Small intestine (tissue), 7 donors: ENCODE measurements at regions not wholly inside any gene's neighbourhood (a gene's known extent, or its start where the extent isn't known, plus 50 kb on each side); places are given as distances from the start of the nearest gene placed in this dataset.

Source experiments
- DNase-seq, 2 donors: peaks; one replicate each; pipeline versions ENCODE4 v3.0.0 to v3.0.0-alpha.2; 2013
- FAIRE-seq: peaks from 2 replicates; lab custom pipeline; 2012; peaks lifted over from hg19 to GRCh38; lab: Jason Lieb, UNC
- H3K27ac ChIP-seq, 3 donors: one replicate each; pipeline ENCODE4 v1.5.1; 2013; ENCODE audit warnings: low read length in 2 of 3, mild to moderate bottlenecking in 2 of 3, control low read depth in 1 of 3, inconsistent platforms in 1 of 3, low read depth in 1 of 3, moderate library complexity in 1 of 3
- H3K27me3 ChIP-seq, 3 donors: one replicate each; pipeline ENCODE4 v1.6.1; 2013; ENCODE audit warnings: low read length in 3 of 3, inconsistent platforms in 1 of 3; ENCODE audit not compliant: control insufficient read depth in 3 of 3, insufficient read depth in 3 of 3
- H3K36me3 ChIP-seq, 3 donors: one replicate each; pipeline ENCODE4 v1.6.1; 2013; ENCODE audit warnings: low read length in 3 of 3, inconsistent platforms in 1 of 3, low read depth in 1 of 3, mild to moderate bottlenecking in 1 of 3, moderate library complexity in 1 of 3; ENCODE audit not compliant: control insufficient read depth in 3 of 3, insufficient read depth in 2 of 3
- H3K4me1 ChIP-seq, 3 donors: one replicate each; pipeline ENCODE4 v1.6.1; 2013; ENCODE audit warnings: low read length in 2 of 3, inconsistent platforms in 1 of 3, low read depth in 1 of 3, mild to moderate bottlenecking in 1 of 3, moderate library complexity in 1 of 3; ENCODE audit not compliant: control insufficient read depth in 3 of 3, insufficient read depth in 2 of 3
- H3K4me3 ChIP-seq, 3 donors: one replicate each; pipeline ENCODE4 v1.5.1; 2013; ENCODE audit warnings: low read length in 3 of 3, control low read depth in 1 of 3, inconsistent platforms in 1 of 3, low read depth in 1 of 3, mild to moderate bottlenecking in 1 of 3, moderate library complexity in 1 of 3
- H3K9me3 ChIP-seq, 2 donors: one replicate each; pipeline ENCODE4 v1.6.1; 2013; ENCODE audit warnings: low read depth in 1 of 2, low read length in 1 of 2; ENCODE audit not compliant: control insufficient read depth in 2 of 2, insufficient read depth in 1 of 2
- WGBS, 3 donors: extraction: QIAGEN DNeasy Blood & Tissue Kit; methylation state at CpG; one replicate each; pipeline ENCODE4 v1.1.7; 2013; 5-methylcytosine and 5-hydroxymethylcytosine counted together
- donor health status: healthy with polysubstance abuse.
- donor health status: control.
- donor health status: control.
- donor health status: Bipolar disorder and iron deficiency.
- donor health status: healthy.

DNA sequence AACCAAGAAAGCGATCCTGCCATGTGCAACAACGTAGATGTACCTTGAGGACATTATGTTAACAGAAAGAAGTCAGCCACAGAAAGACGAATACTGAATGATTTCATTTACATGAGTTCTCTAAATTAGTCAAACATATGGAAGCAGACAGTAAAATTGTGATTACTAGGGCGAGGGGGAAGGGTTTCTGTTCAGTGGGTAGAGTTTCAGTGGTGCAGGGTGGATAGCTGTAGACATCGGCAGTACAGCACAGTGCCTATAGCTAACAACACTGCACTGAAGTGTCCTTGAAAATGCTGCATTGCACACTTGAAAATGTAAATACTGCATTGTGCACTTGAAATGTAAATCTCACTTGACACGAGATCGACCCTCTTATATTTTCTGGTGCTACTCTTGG lies 275.3 kb downstream of the GALR1 start:
- H3K4me3 ChIP-seq: no peak overlapping the region
- H3K4me1 ChIP-seq: no peaks in the 10 kb centered on the region
- FAIRE-seq: no peak

DNA sequence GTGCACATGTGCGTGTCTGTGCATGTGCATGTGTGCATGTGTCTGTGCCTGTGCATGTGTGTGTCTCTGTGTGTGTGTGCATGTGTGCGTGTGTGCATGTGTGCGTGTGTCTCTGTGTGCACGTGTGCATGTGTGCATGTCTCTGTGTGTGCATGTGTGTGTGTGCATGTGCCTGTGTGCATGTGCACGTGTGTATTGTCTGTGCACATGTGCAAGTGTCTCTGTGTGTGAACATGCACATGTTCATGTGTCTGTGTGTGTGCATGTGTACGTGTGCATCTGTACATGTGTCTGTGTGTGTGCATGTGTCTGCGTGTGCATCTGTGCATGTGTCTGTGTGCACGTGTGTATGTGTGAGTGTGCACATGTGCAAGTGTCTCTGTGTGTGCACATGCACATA lies 277.3 kb downstream of the GALR1 start:
- no peaks in the 10 kb centered on the region for H3K27me3 ChIP-seq
- WGBS, 3 donors: 94% methylated on average over 8 of the region's 8 CpGs
- FAIRE-seq (no peak), DNase-seq (no peak)
- H3K4me3 ChIP-seq: no peak overlapping the region
- H3K27ac ChIP-seq: no peak overlapping the region
- H3K36me3 ChIP-seq: no peaks in the 10 kb centered on the region
- H3K4me1 ChIP-seq: no peaks in the 10 kb centered on the region
- H3K9me3 ChIP-seq: peaks cover 0 to 11% of the 10 kb centered on the region in 2 donors

More for the DNA sequence above, 275.3 kb downstream of the GALR1 start:
- 73 to 77% (median 73%) methylated on average over 7 of the region's 7 CpGs for WGBS, 3 donors
- no peaks in the 10 kb centered on the region for H3K36me3 ChIP-seq
- no peaks in the 10 kb centered on the region for H3K27me3 ChIP-seq
- peaks cover 0 to 11% of the 10 kb centered on the region in 2 donors for H3K9me3 ChIP-seq
- H3K27ac ChIP-seq: no peak overlapping the region
- no peak for DNase-seq

DNA sequence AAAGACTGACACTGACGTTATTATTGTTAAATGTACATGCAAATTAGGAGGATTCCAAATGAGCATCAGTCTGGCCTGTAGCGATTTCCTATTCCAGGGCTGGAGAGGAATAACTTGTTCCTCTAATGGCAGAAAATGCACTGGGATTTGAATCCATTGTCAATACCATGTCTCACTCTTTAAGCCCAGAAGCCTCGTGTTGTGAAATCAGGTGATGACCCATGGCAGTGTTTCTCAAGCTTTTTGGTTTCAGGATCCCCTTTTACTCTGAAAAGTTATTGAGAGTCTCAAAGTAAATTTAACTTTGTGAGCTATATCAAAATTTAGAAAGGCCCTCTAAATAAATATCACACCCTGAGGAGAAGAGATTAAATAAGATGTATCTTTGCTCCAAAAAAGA lies 279.2 kb downstream of the GALR1 start:
- Histone ChIP-seq H3K4me3 (no peak overlapping the region), H3K36me3 (no peaks in the 10 kb centered on the region), H3K27me3 (no peaks in the 10 kb centered on the region), H3K9me3 (peaks cover 0 to 9% of the 10 kb centered on the region in 2 donors), H3K4me1 (no peaks in the 10 kb centered on the region), H3K27ac (no peak overlapping the region)
- 41 to 60% (median 45%) methylated on average over 3 of the region's 3 CpGs for WGBS, 3 donors
- DNase-seq (no peak), FAIRE-seq (no peak)

DNA sequence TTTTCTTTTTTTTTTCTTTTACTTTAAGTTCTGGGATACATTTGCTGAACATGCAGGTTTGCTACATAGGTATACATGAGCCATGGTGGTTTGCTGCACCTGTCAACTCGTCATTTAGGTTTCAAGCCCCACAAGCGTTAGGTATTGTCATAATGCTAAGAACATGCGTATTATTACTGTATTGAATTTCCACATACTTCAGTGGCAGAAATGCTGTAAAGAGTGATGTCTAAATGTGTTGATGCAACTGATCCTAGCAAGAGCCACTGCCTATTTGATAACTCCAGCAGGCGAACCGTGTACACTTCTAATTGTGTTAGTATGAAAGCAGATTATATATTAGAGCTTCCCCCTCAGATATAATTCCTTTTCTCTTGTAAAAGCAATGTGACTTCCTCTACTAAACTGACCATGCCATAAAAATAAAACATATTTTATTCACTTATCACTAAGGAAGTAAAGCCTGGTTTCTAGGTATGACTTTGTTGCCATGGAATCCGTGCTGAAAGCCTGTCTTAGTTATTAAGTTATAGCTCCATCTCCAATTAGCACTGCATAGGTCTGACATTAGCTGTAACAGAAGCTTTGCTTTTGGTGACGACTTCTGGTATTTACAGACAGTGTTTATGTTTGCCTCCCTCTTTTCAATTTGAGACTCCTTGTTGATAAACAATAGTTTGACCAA lies 280.0 kb downstream of the GALR1 start:
- no peak overlapping the region for H3K4me3 ChIP-seq
- H3K27ac ChIP-seq: no peak overlapping the region
- 80 to 87% (median 86%) methylated on average over 7 of the region's 7 CpGs for WGBS, 3 donors
- FAIRE-seq (no peak), DNase-seq (no peak)
- H3K27me3 ChIP-seq: no peaks in the 10 kb centered on the region
- H3K9me3 ChIP-seq: peaks cover 0 to 9% of the 10 kb centered on the region in 2 donors
- no peaks in the 10 kb centered on the region for H3K4me1 ChIP-seq
- H3K36me3 ChIP-seq: no peaks in the 10 kb centered on the region

DNA sequence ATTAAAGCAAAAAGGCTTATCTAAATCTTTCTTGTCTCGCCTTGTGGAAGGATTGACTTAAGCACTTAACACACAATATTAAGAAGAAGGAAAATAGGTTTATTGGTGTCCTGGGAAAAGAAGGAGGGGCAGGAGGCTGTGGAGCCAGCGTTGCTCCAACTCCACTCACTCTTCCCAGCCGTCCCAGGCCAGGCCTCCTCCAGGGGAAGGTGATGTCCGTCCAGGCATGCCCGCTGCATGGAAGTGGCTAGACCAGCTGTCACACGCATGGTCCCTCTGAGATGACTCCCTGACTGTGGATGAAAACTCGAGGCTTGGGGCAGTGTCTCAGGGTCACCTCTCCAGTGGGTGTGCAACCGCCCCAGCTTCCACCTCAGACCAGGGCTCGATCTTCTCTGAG lies 281.1 kb downstream of the GALR1 start:
- no peak for FAIRE-seq

DNA sequence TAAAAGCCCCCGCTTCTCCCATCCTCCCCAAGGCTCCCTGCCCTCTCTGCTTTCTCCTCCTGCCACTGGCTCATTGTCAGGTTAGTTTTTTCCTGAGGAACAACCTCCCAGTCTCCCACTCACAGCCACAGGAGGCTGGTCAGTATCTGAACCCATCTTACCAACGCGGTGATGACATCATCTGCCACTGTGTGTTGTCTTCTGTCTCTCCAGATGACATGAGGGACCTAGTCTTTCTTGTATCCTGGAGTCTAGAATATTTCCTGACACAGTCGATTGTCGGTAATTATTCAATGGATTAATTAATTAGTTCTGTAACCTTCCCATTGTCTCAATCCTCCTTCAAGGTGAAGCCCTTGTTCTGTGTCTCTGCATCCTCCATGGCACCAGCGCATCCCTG lies 290.2 kb downstream of the GALR1 start:
- Histone ChIP-seq H3K36me3 (no peaks in the 10 kb centered on the region), H3K4me3 (no peak overlapping the region), H3K4me1 (no peaks in the 10 kb centered on the region), H3K27ac (no peak overlapping the region), H3K27me3 (no peaks in the 10 kb centered on the region), H3K9me3 (no peaks in the 10 kb centered on the region)
- DNase-seq (no peak), FAIRE-seq (no peak)
- 90 to 95% (median 94%) methylated on average over 6 of the region's 6 CpGs for WGBS, 3 donors

More for the DNA sequence above, 281.1 kb downstream of the GALR1 start:
- no peaks in the 10 kb centered on the region for H3K4me1 ChIP-seq
- WGBS, 3 donors: 61 to 74% (median 66%) methylated on average over 9 of the region's 9 CpGs
- no peaks in the 10 kb centered on the region for H3K36me3 ChIP-seq
- no peak overlapping the region for H3K27ac ChIP-seq
- H3K9me3 ChIP-seq: peaks cover 0 to 9% of the 10 kb centered on the region in 2 donors
- DNase-seq: no peak
- no peaks in the 10 kb centered on the region for H3K27me3 ChIP-seq
- no peak overlapping the region for H3K4me3 ChIP-seq

DNA sequence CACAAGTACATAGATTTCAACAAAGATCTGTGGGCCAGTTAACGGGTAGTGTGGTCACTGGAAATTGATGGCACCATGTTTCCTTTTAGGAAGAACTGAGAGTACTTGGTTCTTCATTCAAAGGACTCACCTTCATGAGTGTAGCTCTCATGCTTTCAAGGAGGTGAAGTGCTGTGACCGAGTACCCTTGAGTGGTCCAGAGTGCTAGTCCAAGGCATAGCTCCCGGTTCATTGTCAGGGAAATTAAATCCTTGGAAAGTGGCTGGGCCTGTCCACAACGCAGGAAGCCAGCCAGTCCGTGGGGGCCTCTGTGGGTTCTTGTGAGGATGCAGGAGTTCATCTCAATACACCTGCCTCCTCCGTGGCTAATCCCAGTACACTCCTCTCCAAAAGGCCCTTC lies 295.1 kb downstream of the GALR1 start:
- 88 to 94% (median 92%) methylated on average over 6 of the region's 6 CpGs for WGBS, 3 donors

DNA sequence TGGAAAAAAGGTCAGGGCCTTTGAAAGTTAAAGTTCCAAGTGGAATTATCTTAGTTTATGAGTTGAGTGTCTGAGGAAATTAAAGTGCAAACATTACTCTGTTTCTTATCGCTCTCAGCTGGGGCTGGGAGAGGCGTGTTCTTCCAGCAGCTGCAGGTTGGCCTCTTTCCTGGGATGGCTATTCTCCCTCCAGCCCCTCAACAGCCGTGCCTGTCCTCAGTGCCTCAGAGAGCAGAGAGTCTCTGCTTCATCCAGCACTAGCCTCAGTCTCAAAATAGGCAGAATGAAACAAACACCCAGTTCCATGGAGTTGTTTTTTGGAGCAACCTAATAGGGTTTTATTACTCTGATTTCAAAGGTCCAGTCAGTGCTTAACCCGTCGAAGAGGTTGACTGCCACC lies 298.1 kb downstream of the GALR1 start:
- Histone ChIP-seq H3K4me3 (no peak overlapping the region), H3K27ac (no peak overlapping the region), H3K27me3 (no peaks in the 10 kb centered on the region), H3K4me1 (peaks cover 0 to 5% (median 0%) of the 10 kb centered on the region in 3 donors), H3K36me3 (no peaks in the 10 kb centered on the region), H3K9me3 (no peaks in the 10 kb centered on the region)
- WGBS, 3 donors: 6 to 41% (median 18%) methylated on average over 5 of the region's 5 CpGs
- FAIRE-seq: no peak
- peak; percentile 20 to 42 for DNase-seq

More for the DNA sequence above, 295.1 kb downstream of the GALR1 start:
- Histone ChIP-seq H3K9me3 (no peaks in the 10 kb centered on the region), H3K27me3 (no peaks in the 10 kb centered on the region), H3K36me3 (no peaks in the 10 kb centered on the region), H3K27ac (no peak overlapping the region), H3K4me1 (peaks cover 0 to 5% (median 0%) of the 10 kb centered on the region in 3 donors), H3K4me3 (no peak overlapping the region)
- DNase-seq (no peak), FAIRE-seq (no peak)
